ENCODE measurements at regions not wholly inside any gene's neighbourhood (a gene's known extent, or its start where the extent isn't known, plus 50 kb on each side); places are given as distances from the start of the nearest gene placed in this dataset.

DNA sequence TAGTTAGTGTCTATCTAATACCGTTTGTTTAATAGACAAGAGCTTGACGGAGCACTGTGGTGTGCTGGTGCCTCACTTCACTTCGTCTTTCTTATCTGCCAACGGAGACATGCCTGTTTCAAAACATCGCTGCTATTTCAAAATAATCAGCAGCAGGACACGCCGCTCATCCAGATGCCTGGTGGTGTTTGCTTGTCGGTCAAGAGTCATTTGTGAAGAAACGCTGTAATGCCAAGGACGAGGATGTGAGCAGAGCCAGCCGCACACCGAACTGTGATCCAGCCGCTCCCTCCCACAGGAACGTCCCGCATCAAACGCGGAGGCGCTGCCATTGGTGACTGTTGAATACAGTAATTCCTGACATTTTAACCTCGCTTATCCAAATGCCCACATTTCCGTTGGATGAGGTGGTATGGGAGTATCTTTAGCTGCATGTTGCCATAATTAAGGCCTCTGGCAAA lies 432.4 kb downstream of the FBXO15 start (continued):
- no peak for TF ChIP-seq YY1 (IDR thresholded peaks at IDR 0.05; ENCODE audit: extremely low read depth, insufficient replicate concordance, low read depth, low read length)
- TF ChIP-seq, protein P1, sequence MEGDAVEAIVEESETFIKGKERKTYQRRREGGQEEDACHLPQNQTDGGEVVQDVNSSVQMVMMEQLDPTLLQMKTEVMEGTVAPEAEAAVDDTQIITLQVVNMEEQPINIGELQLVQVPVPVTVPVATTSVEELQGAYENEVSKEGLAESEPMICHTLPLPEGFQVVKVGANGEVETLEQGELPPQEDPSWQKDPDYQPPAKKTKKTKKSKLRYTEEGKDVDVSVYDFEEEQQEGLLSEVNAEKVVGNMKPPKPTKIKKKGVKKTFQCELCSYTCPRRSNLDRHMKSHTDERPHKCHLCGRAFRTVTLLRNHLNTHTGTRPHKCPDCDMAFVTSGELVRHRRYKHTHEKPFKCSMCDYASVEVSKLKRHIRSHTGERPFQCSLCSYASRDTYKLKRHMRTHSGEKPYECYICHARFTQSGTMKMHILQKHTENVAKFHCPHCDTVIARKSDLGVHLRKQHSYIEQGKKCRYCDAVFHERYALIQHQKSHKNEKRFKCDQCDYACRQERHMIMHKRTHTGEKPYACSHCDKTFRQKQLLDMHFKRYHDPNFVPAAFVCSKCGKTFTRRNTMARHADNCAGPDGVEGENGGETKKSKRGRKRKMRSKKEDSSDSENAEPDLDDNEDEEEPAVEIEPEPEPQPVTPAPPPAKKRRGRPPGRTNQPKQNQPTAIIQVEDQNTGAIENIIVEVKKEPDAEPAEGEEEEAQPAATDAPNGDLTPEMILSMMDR (IDR thresholded peaks at IDR 0.05 in 2 of 3, conservative IDR thresholded peaks at IDR 0.05 in 1 of 3; ENCODE audit: borderline replicate concordance in 1 of 3, insufficient read depth in 1 of 3, low read depth in 2 of 3, low read length in 2 of 3) = no peak

DNA sequence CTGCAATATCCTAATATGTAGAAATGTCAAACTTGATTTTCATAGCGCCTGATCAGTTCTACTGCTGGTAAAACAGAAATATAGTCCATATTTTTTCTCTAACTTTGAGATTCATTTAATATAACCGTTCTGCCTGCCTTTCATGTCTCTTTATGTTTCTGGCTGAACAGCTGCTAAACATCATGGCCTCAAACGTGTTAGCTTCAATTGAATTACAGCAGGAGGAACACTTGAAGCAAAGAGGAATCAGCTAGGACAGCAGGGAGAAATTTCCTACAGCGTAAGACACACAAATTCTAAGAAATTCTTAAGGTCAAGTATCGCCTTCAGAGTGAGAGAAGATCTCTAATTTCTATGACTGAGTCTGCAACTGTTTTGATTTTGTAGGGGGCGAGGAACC lies 433.2 kb downstream of the FBXO15 start:
- DNase-seq (ENCODE audit: low read depth, low spot score) = no peak
- Histone ChIP-seq H3K4me1 (ENCODE audit: control insufficient read depth in 1 of 2, insufficient read depth in 2 of 2, low read length in 2 of 2) (no peaks in the 10 kb centered on the region), H3K4me2 (ENCODE audit: low read length) (no peak overlapping the region), H2AFZ (ENCODE audit: low read depth, low read length, poor library complexity, severe bottlenecking) (no peak overlapping the region), H3K36me3 (ENCODE audit: control insufficient read depth in 1 of 2, insufficient read depth in 2 of 2, low read length in 2 of 2) (no peaks in the 10 kb centered on the region), H3K9me2 (ENCODE audit: insufficient read depth) (no peaks in the 10 kb centered on the region), H3K27me3 (ENCODE audit: insufficient read depth, low read length) (no peaks in the 10 kb centered on the region), H3K27ac (ENCODE audit: low read depth, low read length) (no peak overlapping the region), H3K79me2 (ENCODE audit: insufficient read depth, low read length) (no peaks in the 10 kb centered on the region), H3K9me3 (ENCODE audit: control insufficient read depth in 1 of 2, insufficient read depth in 1 of 2, low read depth in 1 of 2, low read length in 2 of 2) (peaks cover 0 to 40% of the 10 kb centered on the region in 2 experiments; a peak in 2 of 4 replicates), H3K9ac (ENCODE audit: low read length) (no peak overlapping the region), H4K20me1 (ENCODE audit: insufficient read depth) (no peaks in the 10 kb centered on the region), H3K4me3 (replicated peaks in 1 of 2; ENCODE audit: low read depth in 1 of 2, low read length in 2 of 2) (no peak overlapping the region)
- CTCF ChIA-PET = no interaction called here
- TF ChIP-seq SIN3A (IDR thresholded peaks at IDR 0.05; ENCODE audit: low read depth) (no peak), EGR1 (IDR thresholded peaks at IDR 0.05; ENCODE audit: low read depth) (no peak), RAD21 (IDR thresholded peaks at IDR 0.05; ENCODE audit: low read depth) (no peak), EZH2phosphoT487 (IDR thresholded peaks at IDR 0.05; ENCODE audit: borderline replicate concordance) (no peak), SRF (IDR thresholded peaks at IDR 0.05; ENCODE audit: low read depth) (no peak), JUND (IDR thresholded peaks at IDR 0.05) (no peak), POLR2A (IDR thresholded peaks at IDR 0.05; ENCODE audit: borderline replicate concordance, extremely low read depth, insufficient read depth, insufficient read length) (no peak), ZNF274 (IDR thresholded peaks at IDR 0.05; ENCODE audit: low read depth, low read length) (no peak), POLR2AphosphoS5 (IDR thresholded peaks at IDR 0.05; ENCODE audit: low read depth, low read length) (no peak), ZFX (IDR thresholded peaks at IDR 0.05) (no peak), SP1 (IDR thresholded peaks at IDR 0.05; ENCODE audit: low read depth) (no peak), FOSL1 (IDR thresholded peaks at IDR 0.05; ENCODE audit: low read depth) (no peak), ELF1 (IDR thresholded peaks at IDR 0.05; ENCODE audit: borderline replicate concordance, low read depth) (no peak), YY1 (IDR thresholded peaks at IDR 0.05; ENCODE audit: extremely low read depth, insufficient replicate concordance, low read depth, low read length) (no peak), TCF7L2 (IDR thresholded peaks at IDR 0.05; ENCODE audit: borderline replicate concordance, extremely low read depth, insufficient read depth, insufficient read length) (no peak), CEBPB (IDR thresholded peaks at IDR 0.05; ENCODE audit: low read depth) (no peak)
- TF ChIP-seq, protein P1 (IDR thresholded peaks at IDR 0.05 in 2 of 3, conservative IDR thresholded peaks at IDR 0.05 in 1 of 3; ENCODE audit: borderline replicate concordance in 1 of 3, insufficient read depth in 1 of 3, low read depth in 2 of 3, low read length in 2 of 3) = no peak
- TF ChIP-seq, protein P2, sequence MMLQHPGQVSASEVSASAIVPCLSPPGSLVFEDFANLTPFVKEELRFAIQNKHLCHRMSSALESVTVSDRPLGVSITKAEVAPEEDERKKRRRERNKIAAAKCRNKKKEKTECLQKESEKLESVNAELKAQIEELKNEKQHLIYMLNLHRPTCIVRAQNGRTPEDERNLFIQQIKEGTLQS (IDR thresholded peaks at IDR 0.05) = no peak
- TF ChIP-seq, protein P3, sequence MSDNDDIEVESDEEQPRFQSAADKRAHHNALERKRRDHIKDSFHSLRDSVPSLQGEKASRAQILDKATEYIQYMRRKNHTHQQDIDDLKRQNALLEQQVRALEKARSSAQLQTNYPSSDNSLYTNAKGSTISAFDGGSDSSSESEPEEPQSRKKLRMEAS (IDR thresholded peaks at IDR 0.05) = no peak
- BruUV-seq (replicated peaks) = no TSS peak
- POLR2A ChIA-PET = no interaction called here
- intact Hi-C loops (cut with micrococcal nuclease) = no loop called here
- ATAC-seq = no peak
- RAD21 ChIA-PET (ENCODE audit: low non-redundant PET in 1 of 2, low total read pairs in 2 of 2, uncharacterized antibody in 2 of 2, unreplicated experiment in 2 of 2) = no interaction called here
